ENCODE measurements at regions not wholly inside any gene's neighbourhood (a gene's known extent, or its start where the extent isn't known, plus 50 kb on each side); places are given as distances from the start of the nearest gene placed in this dataset.
"Not testable (repeated sequence)": the region's sequence is repeated elsewhere in the genome, so short reads cannot be mapped to it uniquely, and the experiment has no call there.

GRCh38 chr1:201637282-201638079 lies 98.6 kb downstream of the NAV1 start:
- no peak for DNase-seq (ENCODE audit: low read depth)

- DNase-seq (ENCODE audit: low read depth), result no peak
Measured at GRCh38 chr1:201639391-201639790, 100.5 kb downstream of the NAV1 start.

GRCh38 chr1:201639826-201640225 lies 100.9 kb downstream of the NAV1 start:
- no peak for DNase-seq (ENCODE audit: low read depth)

- no peak for DNase-seq (ENCODE audit: low read depth)
Measured at GRCh38 chr1:201640624-201641023, 101.7 kb downstream of the NAV1 start.

- no peak for DNase-seq (ENCODE audit: low read depth)
Measured at GRCh38 chr1:201641524-201642253, 102.8 kb downstream of the NAV1 start.

- DNase-seq (ENCODE audit: low read depth), result no peak
Measured at GRCh38 chr1:201643835-201644104, 104.8 kb downstream of the NAV1 start.

GRCh38 chr1:201644197-201644596 lies 105.3 kb downstream of the NAV1 start:
- DNase-seq (ENCODE audit: low read depth), result no peak

- not testable (repeated sequence) for DNase-seq (ENCODE audit: low read depth)
Measured at GRCh38 chr1:201645000-201645399, 106.1 kb downstream of the NAV1 start.

- DNase-seq (ENCODE audit: low read depth), result no peak
Measured at GRCh38 chr1:201645956-201646355, 107.0 kb downstream of the NAV1 start.

GRCh38 chr1:201646411-201647022 lies 107.6 kb downstream of the NAV1 start:
- DNase-seq (ENCODE audit: low read depth), result no peak

GRCh38 chr1:201647094-201647493 lies 108.2 kb downstream of the NAV1 start:
- no peak for DNase-seq (ENCODE audit: low read depth)

- DNase-seq (ENCODE audit: low read depth), result no peak
Measured at GRCh38 chr1:201647722-201648065, 108.8 kb downstream of the NAV1 start.

GRCh38 chr1:201648066-201648906 lies 109.4 kb downstream of the NAV1 start:
- no peak for DNase-seq (ENCODE audit: low read depth)

- no peak for DNase-seq (ENCODE audit: low read depth)
Measured at GRCh38 chr1:201648907-201649721, 110.2 kb downstream of the NAV1 start.

- no peak for DNase-seq (ENCODE audit: low read depth)
Measured at GRCh38 chr1:201649761-201650622, 111.1 kb downstream of the NAV1 start.

- no peak for DNase-seq (ENCODE audit: low read depth)
Measured at GRCh38 chr1:201650623-201650933, 111.7 kb downstream of the NAV1 start.

- no peak for DNase-seq (ENCODE audit: low read depth)
Measured at GRCh38 chr1:201652181-201652580, 113.3 kb downstream of the NAV1 start.

- DNase-seq (ENCODE audit: low read depth), result no peak
Measured at GRCh38 chr1:201653233-201653632, 114.3 kb downstream of the NAV1 start.

- DNase-seq (ENCODE audit: low read depth), result no peak
Measured at GRCh38 chr1:201653883-201654282, 115.0 kb downstream of the NAV1 start.

- DNase-seq (ENCODE audit: low read depth), result no peak
Measured at GRCh38 chr1:201655243-201655642, 116.3 kb downstream of the NAV1 start.

GRCh38 chr1:201655910-201656309 lies 117.0 kb downstream of the NAV1 start:
- no peak for DNase-seq (ENCODE audit: low read depth)
